ENCODE measurements at regions not wholly inside any gene's neighbourhood (a gene's known extent, or its start where the extent isn't known, plus 50 kb on each side); places are given as distances from the start of the nearest gene placed in this dataset.
A peak's percentile ranks its signal among the peaks of the same experiment; 100 is the strongest.
"Not testable (repeated sequence)": the region's sequence is repeated elsewhere in the genome, so short reads cannot be mapped to it uniquely, and the experiment has no call there.

DNA sequence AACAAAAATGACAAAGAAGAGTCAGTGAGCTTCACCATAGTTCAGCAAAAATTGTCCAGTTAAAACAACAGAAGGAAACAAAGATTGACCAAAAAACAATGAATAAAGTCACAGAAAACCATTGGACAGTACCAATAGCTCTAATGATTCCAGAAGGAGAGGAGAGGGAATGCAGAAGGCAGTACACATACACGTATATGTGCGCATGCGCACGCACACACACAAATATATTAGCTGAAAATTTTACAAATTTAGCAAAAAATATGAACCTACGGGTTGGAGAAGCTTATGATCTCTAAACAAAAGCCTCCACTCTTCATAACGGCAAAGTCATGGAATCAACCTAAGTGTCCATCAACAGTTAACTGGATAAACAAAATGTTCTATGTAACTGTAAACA lies 120.3 kb upstream of the MON1B start:
- no peak for DNase-seq

DNA sequence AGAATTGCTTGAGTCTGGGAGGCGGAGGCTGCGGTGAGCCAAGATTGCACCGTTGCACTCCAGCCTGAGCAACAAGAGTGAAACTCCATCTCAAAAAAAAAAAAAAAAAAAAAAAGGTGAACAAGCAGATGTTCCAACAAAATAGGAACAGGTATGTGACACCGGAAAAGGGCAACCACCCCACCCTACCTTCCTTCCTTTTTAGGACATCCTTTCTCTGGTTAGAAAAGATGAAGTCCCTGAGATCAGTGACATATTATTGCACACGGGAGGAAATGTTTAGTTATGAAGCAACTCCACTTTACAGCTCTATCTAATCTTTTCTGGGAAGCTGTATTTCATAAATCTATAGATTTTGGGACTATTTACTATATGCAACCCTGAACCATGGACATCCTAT lies 114.2 kb upstream of the MON1B start:
- DNase-seq: no peak

DNA sequence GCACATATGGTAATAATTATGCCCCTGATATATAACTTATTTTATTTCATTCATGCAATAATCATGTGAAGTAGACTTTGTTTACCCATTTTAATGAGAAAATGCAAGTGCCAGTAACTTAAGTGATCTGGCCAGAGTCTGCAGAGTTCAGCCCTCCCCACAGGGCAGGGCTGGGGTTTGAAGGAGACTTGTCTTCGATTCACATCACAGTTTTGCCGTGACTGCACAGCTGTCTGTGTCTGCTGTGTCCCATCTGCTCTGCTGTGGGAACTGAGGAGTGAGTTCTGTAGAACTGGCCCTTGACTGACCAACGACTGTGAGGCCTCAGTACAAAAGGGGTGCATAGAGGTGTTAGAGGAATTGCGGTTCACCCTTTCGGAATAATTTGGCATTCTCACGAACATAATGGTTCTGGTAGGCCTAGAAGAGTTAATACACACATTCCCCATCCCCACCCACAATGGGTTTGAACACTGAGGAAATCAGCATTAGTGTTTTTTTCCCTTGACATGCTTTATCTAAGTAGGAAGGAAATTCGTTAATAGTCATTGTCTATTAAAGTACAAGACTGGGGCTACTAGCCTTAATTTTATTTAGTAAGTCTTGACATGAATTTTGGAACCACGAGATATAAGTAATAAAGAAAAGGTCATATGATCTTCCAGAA lies 113.6 kb upstream of the MON1B start:
- DNase-seq: no peak

DNA sequence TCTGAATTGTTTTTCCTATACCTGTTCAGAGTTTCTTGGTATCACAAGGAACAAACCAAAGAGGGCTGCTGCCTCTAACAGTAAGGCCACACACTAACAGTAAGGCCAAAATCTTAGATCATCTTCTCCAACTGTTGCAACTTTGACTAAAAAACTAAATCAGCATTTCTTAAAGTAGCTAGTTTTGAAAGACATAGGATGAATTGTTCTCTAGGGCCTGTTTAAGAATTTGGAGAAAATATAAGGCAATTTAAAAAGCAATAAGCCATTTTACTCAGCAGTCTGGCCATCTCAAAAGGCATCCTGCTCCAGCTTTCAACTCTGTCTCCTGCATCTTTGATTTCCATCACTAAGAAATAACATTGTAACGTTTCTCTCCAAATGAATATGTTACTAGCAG lies 105.0 kb upstream of the MON1B start:
- no peak for DNase-seq

DNA sequence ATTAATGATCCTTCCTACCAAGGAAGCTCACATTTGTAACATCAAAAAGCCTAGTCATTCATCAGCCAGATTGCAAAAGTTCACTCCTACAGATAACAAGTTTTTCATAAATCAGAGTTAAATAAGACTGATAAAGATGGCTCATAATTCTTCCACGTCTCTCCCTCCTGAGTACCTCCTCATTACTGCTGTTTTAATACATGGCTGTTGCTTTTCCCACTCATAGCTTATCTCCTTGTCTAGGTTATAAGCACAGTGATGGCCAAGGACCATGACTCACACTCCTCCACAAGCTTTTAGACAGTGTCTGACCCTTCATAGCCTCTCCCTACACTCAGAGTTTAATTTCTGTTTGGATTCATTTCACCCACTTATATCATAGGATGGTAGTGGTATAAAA lies 100.9 kb upstream of the MON1B start:
- DNase-seq: no peak

DNA sequence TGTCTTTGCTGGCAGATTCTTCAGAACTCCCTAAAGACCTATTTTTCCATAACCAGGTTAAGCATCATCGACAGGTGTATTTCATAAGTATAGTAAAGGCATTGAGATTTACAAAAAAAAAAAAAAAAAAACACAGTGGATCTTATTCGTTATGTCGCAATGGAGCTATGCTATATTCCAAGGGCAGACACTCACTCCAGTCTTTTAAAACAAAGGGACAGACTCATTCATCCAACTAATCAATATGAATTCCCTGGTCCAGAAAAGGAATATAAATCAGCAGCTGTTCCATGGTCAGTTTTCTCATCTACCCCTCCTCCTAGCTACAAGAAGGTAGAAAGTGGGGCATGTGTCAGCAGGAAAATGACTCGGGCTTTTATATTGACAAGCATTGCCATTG lies 97.7 kb upstream of the MON1B start:
- DNase-seq: no peak

DNA sequence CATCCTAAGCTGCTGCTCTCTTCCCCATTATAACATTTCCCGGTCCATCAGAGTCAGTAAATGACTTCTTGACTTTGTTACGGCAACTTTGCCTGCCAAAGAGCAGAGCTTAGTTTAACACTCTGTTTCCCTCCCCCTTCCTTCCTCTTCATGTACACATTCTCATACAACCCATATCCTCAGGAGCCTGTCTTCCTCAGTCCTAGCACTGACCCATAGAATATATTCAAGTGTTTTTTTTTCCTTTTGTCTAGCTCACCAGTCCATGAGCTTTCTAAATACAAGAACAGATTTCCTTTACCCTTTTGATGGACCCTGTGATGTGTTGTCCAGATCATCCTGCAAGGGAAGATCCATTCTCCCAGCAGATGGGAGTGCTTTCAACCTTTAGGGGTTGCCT lies 97.0 kb upstream of the MON1B start:
- DNase-seq: no peak

- peak; percentile 2 to 23 for DNase-seq
Observed at GRCh38 chr16:77111056-77111565, 79.9 kb upstream of the MON1B start.

DNA sequence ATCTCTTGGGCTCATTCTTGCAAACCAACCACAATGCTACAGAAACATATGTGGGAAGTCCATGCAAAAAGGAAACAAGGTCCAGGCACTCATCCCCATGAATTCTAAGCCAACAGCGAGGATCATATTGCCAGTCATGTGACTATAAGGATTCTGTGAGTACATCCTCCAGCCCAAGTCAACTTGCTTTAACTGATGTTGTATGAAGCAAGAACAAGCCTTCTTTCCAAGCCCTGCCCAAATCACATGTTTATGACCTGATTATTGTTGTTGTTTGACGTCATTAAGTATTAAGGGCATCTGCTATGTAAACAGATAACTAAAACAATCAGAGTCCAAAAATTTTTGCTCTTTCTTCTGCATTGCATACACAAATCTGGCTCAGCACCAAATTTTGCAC lies 78.2 kb upstream of the MON1B start:
- DNase-seq: no peak

GRCh38 chr16:77113835-77114234 lies 77.2 kb upstream of the MON1B start:
- no peak for DNase-seq

GRCh38 chr16:77114361-77114760 lies 76.6 kb upstream of the MON1B start:
- DNase-seq: not testable (repeated sequence)

DNA sequence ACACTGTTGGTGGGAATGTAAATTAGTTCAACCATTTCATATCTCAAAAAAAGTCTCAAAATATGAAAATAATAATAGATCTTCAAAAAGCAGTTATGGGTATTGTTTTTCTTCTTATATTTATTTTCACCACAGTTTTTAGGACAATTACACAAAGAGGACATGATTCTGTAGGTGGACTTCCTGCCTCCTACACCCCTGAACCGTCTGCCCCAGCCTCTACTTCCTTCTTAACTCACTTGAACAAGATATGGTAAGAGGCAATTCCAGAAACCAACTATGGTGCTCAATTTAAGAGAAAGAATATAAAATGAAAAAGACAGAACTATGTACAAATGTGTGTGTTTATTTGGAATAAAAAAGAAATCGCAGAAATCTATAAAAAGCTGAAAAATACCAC lies 74.1 kb upstream of the MON1B start:
- no peak for DNase-seq

DNA sequence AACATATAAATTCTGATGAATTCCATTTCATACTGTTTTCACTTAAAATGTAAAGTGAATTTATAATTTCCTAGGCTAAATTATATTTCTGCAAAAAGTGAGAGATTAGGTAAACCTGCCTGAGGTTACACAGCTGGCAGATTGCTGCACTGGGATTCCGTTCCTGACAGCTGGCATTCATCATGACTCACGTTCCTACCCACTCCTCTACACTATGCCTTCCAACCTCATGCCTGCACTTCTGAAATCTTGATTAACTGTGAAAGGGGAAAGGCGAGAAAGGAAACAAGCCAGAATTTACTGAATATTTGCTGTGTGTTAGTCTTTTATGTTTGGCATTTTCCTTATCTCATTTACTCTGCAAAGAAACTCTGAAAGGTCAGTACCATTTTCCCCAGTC lies 73.3 kb upstream of the MON1B start:
- no peak for DNase-seq

- DNase-seq: no peak
Observed at GRCh38 chr16:77131398-77131797, 59.6 kb upstream of the MON1B start.

DNA sequence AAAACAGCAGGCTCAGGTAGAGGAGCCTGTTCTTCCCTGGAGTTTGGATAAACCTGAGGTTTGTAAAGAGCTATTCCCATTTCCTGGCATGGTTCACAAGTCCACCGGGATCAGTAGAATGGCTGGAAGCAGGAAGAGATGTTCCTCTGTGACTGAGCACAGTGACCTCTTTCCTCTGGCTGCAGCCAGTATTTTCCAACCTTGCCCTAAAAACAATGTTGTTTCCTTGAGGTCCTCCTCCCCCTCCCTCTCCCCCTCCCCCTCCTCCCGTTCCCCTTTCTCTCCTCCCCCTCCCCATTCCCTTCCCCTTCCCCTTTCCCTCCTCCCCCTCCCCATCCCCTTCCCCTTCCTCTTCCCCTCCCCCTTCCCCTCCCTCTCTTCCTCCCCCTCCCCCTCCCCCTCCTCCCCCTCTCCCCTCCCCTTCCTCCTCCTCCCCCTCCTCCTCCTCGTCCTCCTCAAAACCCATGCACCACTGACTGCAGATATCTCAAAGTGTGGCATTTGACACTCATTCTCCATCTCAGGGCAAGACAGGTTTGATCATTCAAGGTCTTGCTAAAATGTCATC lies 58.9 kb upstream of the MON1B start:
- no peak for DNase-seq

- DNase-seq: no peak
Observed at GRCh38 chr16:77133706-77134105, 57.3 kb upstream of the MON1B start.

DNA sequence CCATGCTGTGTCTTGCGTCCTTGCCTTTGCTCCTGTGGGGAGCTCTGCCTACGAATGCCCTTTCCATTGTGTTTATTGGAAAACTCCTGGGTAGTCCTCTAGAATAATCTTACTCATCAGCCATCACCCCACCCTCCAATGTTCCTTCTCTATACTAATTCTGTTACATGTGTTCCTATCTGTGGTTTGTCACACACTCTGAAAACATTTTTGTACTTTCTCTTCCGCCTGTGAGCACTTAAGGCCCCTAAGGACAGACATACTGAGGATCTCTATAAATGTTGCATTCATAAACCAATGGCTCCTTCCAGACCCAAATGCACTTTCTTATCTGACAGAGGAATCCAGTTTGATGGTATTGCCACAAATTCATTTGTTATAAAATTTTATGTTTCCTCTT lies 53.9 kb upstream of the MON1B start:
- DNase-seq: no peak

Measured in Kasumi-1 (cell line).